Breast epithelium (tissue), 3 donors: ENCODE measurements at regions not wholly inside any gene's neighbourhood (a gene's known extent, or its start where the extent isn't known, plus 50 kb on each side); places are given as distances from the start of the nearest gene placed in this dataset.

Experiments
- CTCF ChIP-seq, 3 donors: fragments of 450-650 bp; IDR thresholded peaks; one replicate each; pipeline ENCODE4 v1.5.1; 2016 to 2017; ENCODE audit warnings: antibody characterized with exemption in 3 of 3, mild to moderate bottlenecking in 3 of 3, moderate library complexity in 3 of 3
- POLR2A ChIP-seq: fragments of 450-650 bp; IDR thresholded peaks from one replicate; pipeline ENCODE4 v1.6.1; 2016; ENCODE audit warnings: antibody characterized with exemption, mild to moderate bottlenecking, moderate library complexity
- POLR2AphosphoS5 ChIP-seq, 3 donors: sonication (generic); formaldehyde crosslinking; IDR thresholded peaks; one replicate each; pipeline ENCODE4 v1.6.1; 2017; ENCODE audit warnings: antibody characterized with exemption in 3 of 3

DNA sequence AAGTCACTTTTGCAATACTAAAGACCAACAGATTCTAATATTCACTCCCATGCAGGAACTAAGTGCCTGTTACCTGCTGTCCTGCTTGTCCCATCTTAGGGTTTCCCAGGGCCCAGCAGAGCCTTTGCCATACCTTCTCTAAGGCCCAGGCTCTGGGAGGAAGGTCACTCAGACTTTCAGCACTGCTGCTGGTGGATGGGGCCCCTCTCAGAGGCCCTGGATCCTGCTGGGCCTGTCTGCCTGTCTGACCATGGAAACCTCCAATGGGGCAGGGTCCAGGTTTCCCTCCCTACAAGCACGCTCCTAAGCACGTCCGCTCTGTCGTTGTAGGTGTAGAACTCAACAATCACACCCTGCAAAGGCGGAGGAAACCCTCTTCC, 75.1 kb downstream of the RRM2 start:
- TF ChIP-seq CTCF (IDR thresholded peaks at IDR 0.05) (no peak), POLR2A (no peak), POLR2AphosphoS5 (IDR thresholded peaks at IDR 0.05) (no peak)
